Endothelial cell (in vitro differentiated cells): ENCODE measurements at regions not wholly inside any gene's neighbourhood (a gene's known extent, or its start where the extent isn't known, plus 50 kb on each side); places are given as distances from the start of the nearest gene placed in this dataset.

ENCODE experiments used
- DNase-seq: peaks from one replicate; pipeline ENCODE4 v3.0.0; 2021; ENCODE audit warnings: low spot score
- H3K27ac Mint-ChIP-seq: one replicate; pipeline ENCODE4 v1.8.0; 2021; ENCODE audit warnings: mixed read lengths, inconsistent platforms; ENCODE audit not compliant: unreplicated experiment
- H3K27me3 Mint-ChIP-seq: one replicate; pipeline ENCODE4 v1.8.0; 2021; ENCODE audit warnings: mild to moderate bottlenecking, moderate library complexity, mixed read lengths, inconsistent platforms; ENCODE audit not compliant: unreplicated experiment
- H3K36me3 Mint-ChIP-seq: one replicate; pipeline ENCODE4 v1.8.0; 2021; ENCODE audit warnings: mild to moderate bottlenecking, low read depth, mixed read lengths, inconsistent platforms; ENCODE audit not compliant: unreplicated experiment
- H3K4me1 Mint-ChIP-seq: one replicate; pipeline ENCODE4 v1.8.0; 2021; ENCODE audit warnings: mild to moderate bottlenecking, mixed read lengths, inconsistent platforms; ENCODE audit not compliant: unreplicated experiment
- H3K4me3 Mint-ChIP-seq: one replicate; pipeline ENCODE4 v1.8.0; 2021; ENCODE audit warnings: mild to moderate bottlenecking, mixed read lengths, inconsistent platforms; ENCODE audit not compliant: unreplicated experiment
- H3K9me3 Mint-ChIP-seq: one replicate; pipeline ENCODE4 v1.8.0; 2021; ENCODE audit warnings: mixed read lengths, inconsistent platforms; ENCODE audit not compliant: unreplicated experiment
- CTCF ChIP-seq: fragments of 200-600 bp; sonication (generic); IDR thresholded peaks from one replicate; pipeline ENCODE4 v1.5.0; 2021; ENCODE audit warnings: antibody characterized with exemption; ENCODE audit not compliant: unreplicated experiment

GRCh38 chr5:118228489-118228888 is 759.9 kb downstream of the DTWD2 start:
- H3K4me1 Mint-ChIP-seq, result peaks cover 22% of the 10 kb centered on the region
- no peaks in the 10 kb centered on the region for H3K9me3 Mint-ChIP-seq

GRCh38 chr5:118224546-118224945 is 763.8 kb downstream of the DTWD2 start:
- Mint-ChIP-seq H3K4me1 (peaks cover 14% of the 10 kb centered on the region), H3K9me3 (no peaks in the 10 kb centered on the region), H3K27ac (no peak overlapping the region), H3K4me3 (no peak overlapping the region), H3K36me3 (no peaks in the 10 kb centered on the region), H3K27me3 (no peaks in the 10 kb centered on the region)
- no peak for TF ChIP-seq CTCF
- no peak for DNase-seq

More at GRCh38 chr5:118228489-118228888, 759.9 kb downstream of the DTWD2 start:
- no peaks in the 10 kb centered on the region for H3K27me3 Mint-ChIP-seq
- H3K27ac Mint-ChIP-seq, result no peak overlapping the region
- TF ChIP-seq CTCF, result no peak
- no peak overlapping the region for H3K4me3 Mint-ChIP-seq
- H3K36me3 Mint-ChIP-seq, result no peaks in the 10 kb centered on the region
- DNase-seq, result no peak

GRCh38 chr5:118220556-118221195 is 767.7 kb downstream of the DTWD2 start:
- H3K4me3 Mint-ChIP-seq, result no peak overlapping the region
- no peak for DNase-seq
- H3K27ac Mint-ChIP-seq, result no peak overlapping the region
- no peaks in the 10 kb centered on the region for H3K9me3 Mint-ChIP-seq
- no peak for TF ChIP-seq CTCF
- no peaks in the 10 kb centered on the region for H3K4me1 Mint-ChIP-seq
- no peaks in the 10 kb centered on the region for H3K27me3 Mint-ChIP-seq
- H3K36me3 Mint-ChIP-seq, result no peaks in the 10 kb centered on the region

- Mint-ChIP-seq H3K27me3 (peaks cover 4% of the 10 kb centered on the region), H3K9me3 (peaks cover 9% of the 10 kb centered on the region), H3K4me1 (no peaks in the 10 kb centered on the region), H3K36me3 (peaks cover 5% of the 10 kb centered on the region), H3K4me3 (no peak overlapping the region), H3K27ac (no peak overlapping the region)
- TF ChIP-seq CTCF, result no peak
- no peak for DNase-seq
Observed at GRCh38 chr5:118211606-118212005, 776.7 kb downstream of the DTWD2 start.

- Mint-ChIP-seq H3K27me3 (peaks cover 5% of the 10 kb centered on the region), H3K4me3 (no peak overlapping the region)
Observed at GRCh38 chr5:118208031-118208453, 780.3 kb downstream of the DTWD2 start.

More at GRCh38 chr5:118208031-118208453, 780.3 kb downstream of the DTWD2 start:
- Mint-ChIP-seq H3K27ac (no peak overlapping the region), H3K4me1 (peaks cover 1% of the 10 kb centered on the region), H3K9me3 (peaks cover 9% of the 10 kb centered on the region), H3K36me3 (peaks cover 5% of the 10 kb centered on the region)
- no peak for TF ChIP-seq CTCF
- DNase-seq, result no peak
